HG02588 (cell line): ENCODE measurements at regions not wholly inside any gene's neighbourhood (a gene's known extent, or its start where the extent isn't known, plus 50 kb on each side); places are given as distances from the start of the nearest gene placed in this dataset.

Experiments used
- ATAC-seq: cut with Tn5 transposase; IDR thresholded peaks from one replicate; pipeline ENCODE4 v1.9.1; 2021; ENCODE audit warnings: mild to moderate bottlenecking, moderate library complexity; ENCODE audit not compliant: unreplicated experiment

GRCh38 chr13:90519157-90519556 is 828.3 kb upstream of the MIR17HG start:
- no peak for ATAC-seq

GRCh38 chr13:90526711-90527110 is 820.8 kb upstream of the MIR17HG start:
- no peak for ATAC-seq

- ATAC-seq, result no peak
Measured at GRCh38 chr13:90531744-90532143, 815.7 kb upstream of the MIR17HG start.

- ATAC-seq, result no peak
Measured at GRCh38 chr13:90532861-90533492, 814.5 kb upstream of the MIR17HG start.

- no peak for ATAC-seq
Measured at GRCh38 chr13:90533866-90534265, 813.6 kb upstream of the MIR17HG start.

GRCh38 chr13:90534617-90535370 is 812.7 kb upstream of the MIR17HG start:
- no peak for ATAC-seq

- ATAC-seq, result no peak
Measured at GRCh38 chr13:90535421-90535820, 812.1 kb upstream of the MIR17HG start.

GRCh38 chr13:90538063-90538462 is 809.4 kb upstream of the MIR17HG start:
- ATAC-seq, result no peak

GRCh38 chr13:90541346-90541745 is 806.1 kb upstream of the MIR17HG start:
- ATAC-seq, result no peak

- ATAC-seq, result no peak
Measured at GRCh38 chr13:90542959-90543505, 804.5 kb upstream of the MIR17HG start.

- ATAC-seq, result no peak
Measured at GRCh38 chr13:90545070-90545840, 802.2 kb upstream of the MIR17HG start.

- ATAC-seq, result no peak
Measured at GRCh38 chr13:90547272-90547790, 800.2 kb upstream of the MIR17HG start.

- no peak for ATAC-seq
Measured at GRCh38 chr13:90551253-90551652, 796.2 kb upstream of the MIR17HG start.

GRCh38 chr13:90552702-90553101 is 794.8 kb upstream of the MIR17HG start:
- no peak for ATAC-seq

- ATAC-seq, result no peak
Measured at GRCh38 chr13:90553159-90553558, 794.3 kb upstream of the MIR17HG start.

- ATAC-seq, result no peak
Measured at GRCh38 chr13:90557626-90558025, 789.9 kb upstream of the MIR17HG start.

- ATAC-seq, result no peak
Measured at GRCh38 chr13:90562443-90562842, 785.0 kb upstream of the MIR17HG start.

GRCh38 chr13:90564096-90564495 is 783.4 kb upstream of the MIR17HG start:
- ATAC-seq, result no peak

GRCh38 chr13:90564566-90564965 is 782.9 kb upstream of the MIR17HG start:
- ATAC-seq, result no peak

- ATAC-seq, result no peak
Measured at GRCh38 chr13:90565985-90566713, 781.3 kb upstream of the MIR17HG start.

GRCh38 chr13:90568165-90568564 is 779.3 kb upstream of the MIR17HG start:
- ATAC-seq, result no peak
